Epidermal melanocyte (primary cell): ENCODE measurements at regions not wholly inside any gene's neighbourhood (a gene's known extent, or its start where the extent isn't known, plus 50 kb on each side); places are given as distances from the start of the nearest gene placed in this dataset.

Experiments used
- DNase-seq: peaks from one replicate; pipeline ENCODE4 v3.0.0; 2011; ENCODE audit warnings: low spot score; ENCODE audit not compliant: insufficient read length

- DNase-seq = no peak
Measured at GRCh38 chr2:58991357-58991756, 750.2 kb upstream of the FANCL start.

GRCh38 chr2:58985541-58985940 lies 744.4 kb upstream of the FANCL start:
- no peak for DNase-seq

DNA sequence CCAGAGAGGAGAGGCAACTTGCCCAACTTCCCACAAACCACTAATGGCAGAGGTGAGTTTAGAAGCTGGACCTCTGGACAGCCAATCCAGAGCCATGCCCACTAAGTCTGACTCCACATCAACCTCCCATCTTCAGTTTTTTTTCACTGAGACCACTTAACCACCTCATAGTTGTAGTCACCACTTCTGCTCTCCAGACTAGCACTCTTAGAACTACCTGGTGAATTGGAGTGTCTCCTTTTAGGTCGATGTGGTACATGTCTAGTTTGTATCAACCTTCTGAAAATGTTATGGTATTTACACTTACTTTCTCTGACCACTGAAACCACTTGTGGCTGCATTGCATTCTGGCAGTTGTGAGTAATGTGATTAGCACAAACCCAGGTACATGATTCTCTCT lies 743.6 kb upstream of the FANCL start:
- DNase-seq = no peak

DNA sequence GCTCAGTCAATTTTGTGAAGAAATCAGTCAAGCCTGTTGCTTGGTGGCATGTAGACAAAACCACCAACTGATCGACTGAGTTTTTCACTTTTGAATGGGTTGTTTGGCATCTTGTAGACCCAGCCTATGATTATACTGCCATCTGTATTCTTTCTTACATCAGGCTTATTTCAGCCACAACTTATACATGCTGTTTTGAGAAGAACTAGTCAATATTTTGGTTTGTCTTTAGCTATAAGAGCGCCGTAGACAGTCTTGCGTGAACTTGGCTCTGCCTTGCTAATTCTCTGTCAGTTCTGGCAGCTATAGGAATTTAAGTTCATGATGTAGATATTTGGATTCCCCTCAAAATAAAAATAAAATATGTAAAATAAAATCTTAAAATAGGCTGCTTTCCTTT lies 742.0 kb upstream of the FANCL start:
- no peak for DNase-seq

DNA sequence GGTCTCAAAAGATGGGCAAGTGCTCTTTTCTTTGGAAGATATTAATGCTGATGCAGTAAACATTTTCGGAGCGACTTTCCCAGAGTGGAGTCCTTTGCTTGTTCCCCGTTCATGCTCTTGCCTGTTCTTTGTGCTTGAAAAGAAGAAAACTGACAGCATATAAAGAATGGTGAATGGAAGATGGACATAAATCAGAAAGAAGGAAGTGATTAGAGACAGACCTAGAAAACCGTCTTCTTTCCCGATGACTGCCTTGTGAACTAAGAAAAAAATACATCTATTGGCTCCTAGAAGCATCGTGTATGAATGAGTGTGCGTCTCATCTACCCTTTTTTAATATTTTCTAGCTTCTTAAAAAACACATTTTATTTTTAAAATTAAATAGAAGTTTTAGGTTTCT lies 740.1 kb upstream of the FANCL start:
- DNase-seq = no peak

DNA sequence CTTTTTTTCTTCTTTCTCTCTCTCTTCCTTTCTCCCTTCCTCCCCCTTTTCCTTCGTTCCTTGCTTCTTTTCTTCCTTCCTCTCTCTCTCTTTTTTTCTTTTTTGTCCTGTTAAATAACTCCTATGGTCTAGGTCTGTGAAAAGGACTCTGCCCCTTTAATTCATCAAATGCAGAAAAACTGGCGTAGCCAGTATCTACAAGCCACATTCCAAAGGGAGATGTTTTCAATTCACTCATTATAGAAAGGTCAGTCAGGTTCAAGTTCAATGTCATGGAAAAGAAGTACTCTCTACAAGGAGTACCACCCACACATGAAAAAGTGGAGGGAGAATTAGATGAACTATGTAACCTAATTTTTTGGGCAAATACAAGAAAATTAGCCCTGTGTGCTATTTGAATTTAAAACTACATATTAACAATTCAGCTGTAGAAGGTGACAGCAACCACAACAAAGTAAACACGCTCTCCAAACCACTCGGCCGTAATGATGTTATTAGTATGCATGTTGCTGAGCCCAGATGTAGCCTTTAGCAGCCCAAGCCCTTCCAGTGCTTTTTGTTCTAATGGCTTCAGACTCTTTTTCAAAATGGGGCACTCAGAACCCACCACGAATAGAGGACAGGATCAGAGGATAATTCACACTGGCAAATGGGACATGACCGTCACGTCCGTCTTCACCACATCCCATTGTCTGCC lies 735.4 kb upstream of the FANCL start:
- no peak for DNase-seq

DNA sequence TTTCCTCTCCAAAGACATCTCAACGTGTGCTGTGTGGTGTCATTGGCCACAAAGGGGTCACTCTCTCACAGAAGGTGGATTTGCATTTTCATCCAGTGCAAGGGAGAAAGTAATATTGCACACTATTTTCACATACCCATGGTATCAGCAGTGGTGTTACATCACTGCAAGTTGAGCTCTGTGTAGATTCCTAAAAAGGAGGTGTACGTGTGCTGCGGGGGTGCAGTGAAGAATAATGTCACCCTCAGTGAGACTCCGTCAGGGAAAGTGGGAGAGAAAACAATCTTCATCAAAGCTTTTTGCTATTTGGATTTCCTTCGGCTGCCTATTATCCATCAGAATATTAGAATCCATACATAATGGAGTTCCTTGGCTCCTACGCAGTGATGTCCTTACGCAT lies 733.8 kb upstream of the FANCL start:
- no peak for DNase-seq

DNA sequence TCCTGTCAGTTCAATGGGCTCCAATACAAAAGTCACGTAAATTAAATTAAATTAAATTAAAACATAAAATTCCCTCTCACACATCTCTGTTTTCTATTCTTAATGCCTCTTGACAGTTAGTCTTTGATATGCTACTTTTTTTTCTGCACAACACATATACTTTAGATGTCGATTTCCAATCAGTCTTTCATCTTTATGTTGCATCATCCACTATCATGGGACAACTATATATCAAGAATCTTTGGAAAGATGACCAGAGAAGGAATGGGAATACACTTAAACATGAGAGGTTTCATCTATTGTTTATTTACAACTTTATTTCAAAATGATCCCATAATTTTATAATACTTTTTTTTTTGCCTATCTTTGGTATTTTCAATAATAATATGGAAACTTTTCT lies 733.3 kb upstream of the FANCL start:
- DNase-seq = no peak

DNA sequence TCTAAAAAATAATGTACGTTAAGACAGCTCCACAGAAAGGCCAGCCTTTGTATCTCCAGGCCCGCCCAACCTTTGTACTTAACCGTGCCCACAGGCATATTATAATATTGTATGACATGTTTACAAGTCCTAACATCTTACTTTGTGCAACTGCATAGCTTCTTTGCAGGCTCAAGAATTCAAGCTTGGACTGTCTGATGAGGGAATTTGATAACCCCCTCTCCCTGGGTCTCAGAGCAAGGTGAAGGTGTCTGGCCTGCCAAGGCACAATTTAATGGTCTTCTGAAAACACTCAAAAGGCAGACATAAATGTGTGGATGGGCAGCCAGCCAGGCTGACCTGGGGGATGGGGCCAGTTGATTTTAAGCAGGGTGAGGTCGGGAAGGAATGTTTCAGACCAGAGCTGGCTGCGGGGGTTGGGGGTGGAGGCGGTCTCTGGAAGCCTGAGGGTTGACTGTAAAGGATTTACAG lies 732.7 kb upstream of the FANCL start:
- DNase-seq = no peak

GRCh38 chr2:58972737-58973136 lies 731.6 kb upstream of the FANCL start:
- DNase-seq = no peak

DNA sequence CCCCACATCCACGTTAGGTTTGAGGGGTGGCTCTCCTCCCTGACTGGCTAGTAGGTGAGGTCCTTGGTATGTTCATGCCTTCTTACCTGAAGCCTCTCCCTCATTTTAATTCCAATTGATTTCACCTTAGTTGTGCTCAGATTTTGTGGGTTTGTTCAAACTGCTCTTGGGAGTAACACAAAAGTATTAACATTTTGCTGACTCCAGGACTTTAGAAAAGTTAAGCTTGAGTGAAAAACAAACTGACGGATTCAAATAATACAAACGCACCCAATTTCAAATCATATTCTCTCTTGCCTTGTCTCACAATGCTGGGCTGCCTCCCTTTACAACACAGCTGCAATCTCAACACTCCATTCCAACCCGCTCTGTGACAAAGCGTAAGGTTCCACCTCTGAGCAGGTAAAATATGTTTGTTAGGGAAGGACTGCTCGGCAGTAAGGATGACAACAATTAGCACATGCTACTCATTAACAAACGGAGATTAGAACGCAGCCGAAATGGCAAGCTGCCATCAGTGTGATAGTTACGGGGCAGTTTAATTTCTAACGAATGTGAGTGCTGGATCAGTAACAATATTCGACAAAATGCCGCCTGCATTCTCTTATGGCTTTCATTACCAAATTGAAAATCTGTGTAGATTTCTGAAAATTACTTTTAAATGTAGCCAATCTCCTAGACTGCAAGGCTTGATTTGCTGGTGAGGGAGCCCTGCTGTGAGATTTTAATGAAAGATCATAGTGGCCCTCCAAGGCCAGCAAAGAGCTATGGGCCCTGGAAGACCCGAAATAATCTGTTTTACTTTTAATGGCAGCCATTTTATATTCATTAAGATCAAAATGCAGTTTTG lies 730.6 kb upstream of the FANCL start:
- DNase-seq = no peak

GRCh38 chr2:58970365-58970764 lies 729.2 kb upstream of the FANCL start:
- no peak for DNase-seq

- DNase-seq = no peak
Measured at GRCh38 chr2:58968885-58969284, 727.8 kb upstream of the FANCL start.

- DNase-seq = no peak
Measured at GRCh38 chr2:58967736-58968135, 726.6 kb upstream of the FANCL start.

DNA sequence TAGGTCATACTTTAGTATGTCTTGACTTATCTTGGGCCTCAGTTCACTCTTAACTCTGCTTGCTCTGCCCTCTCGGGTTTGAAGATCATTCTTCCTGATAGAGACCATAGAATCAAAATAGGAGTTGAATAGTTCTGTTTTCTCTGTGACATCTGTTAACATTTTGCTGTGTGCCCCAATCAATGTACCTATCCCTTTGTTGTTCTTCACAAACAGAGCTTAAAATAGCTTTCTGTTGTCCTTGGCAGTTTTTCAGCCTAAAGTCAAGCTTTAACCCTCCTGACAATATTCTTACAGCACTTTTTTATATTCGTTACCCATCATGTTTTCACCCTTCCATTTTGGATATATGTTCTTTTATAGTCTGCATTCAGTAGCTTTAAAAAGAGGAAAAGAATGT lies 724.5 kb upstream of the FANCL start:
- no peak for DNase-seq

DNA sequence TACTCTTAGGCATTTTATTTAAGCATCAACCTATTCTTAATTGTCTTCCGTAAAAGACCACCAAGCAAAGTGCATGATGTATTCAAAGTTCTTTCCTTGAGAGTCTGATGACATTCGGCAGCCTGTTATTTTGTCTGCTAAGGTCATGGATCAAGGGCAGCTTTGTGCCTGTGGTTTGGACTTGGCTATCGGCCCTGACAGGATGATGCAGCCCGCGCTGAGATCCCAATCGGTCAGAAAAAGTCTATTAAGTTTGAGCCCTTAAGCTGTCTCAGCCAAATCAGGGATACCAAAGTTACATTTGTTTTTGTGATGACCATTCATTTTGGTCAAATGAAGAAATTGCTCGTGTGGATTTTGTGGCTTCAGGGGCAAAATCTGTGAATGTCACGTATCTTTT lies 718.9 kb upstream of the FANCL start:
- DNase-seq = no peak

DNA sequence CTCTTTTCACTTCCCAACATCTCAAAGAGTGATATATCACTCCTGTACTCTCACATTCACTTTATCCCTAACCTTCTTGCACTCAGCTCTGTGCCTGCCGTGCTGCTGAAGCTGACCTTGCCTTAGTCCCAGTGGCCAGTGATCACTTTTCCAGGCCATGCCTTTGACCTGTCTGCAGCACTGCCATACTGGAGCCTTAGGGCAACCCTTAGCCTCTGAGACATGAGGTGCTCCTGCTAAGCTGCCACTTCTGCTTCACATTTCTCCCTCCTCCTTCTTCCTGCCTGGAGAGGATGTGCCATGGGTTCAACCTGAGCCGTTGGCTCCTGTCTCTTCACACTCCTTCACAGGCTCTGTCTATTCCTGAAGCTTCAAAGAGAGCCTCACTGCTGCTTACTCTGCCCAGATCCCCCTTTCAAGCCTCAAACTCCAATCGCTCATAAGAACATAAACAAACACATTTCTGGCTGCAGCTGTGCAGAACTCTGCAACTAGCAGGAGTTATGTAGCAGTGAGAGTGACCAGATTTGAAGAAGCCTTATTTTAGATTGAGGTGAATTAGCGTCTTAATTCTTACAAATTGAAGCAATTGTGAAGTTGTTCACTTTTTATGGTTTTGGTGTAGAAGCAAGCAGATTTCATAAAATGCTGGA lies 716.2 kb upstream of the FANCL start:
- DNase-seq = no peak

- no peak for DNase-seq
Measured at GRCh38 chr2:58954880-58955385, 713.8 kb upstream of the FANCL start.

GRCh38 chr2:58951722-58952121 lies 710.6 kb upstream of the FANCL start:
- no peak for DNase-seq

DNA sequence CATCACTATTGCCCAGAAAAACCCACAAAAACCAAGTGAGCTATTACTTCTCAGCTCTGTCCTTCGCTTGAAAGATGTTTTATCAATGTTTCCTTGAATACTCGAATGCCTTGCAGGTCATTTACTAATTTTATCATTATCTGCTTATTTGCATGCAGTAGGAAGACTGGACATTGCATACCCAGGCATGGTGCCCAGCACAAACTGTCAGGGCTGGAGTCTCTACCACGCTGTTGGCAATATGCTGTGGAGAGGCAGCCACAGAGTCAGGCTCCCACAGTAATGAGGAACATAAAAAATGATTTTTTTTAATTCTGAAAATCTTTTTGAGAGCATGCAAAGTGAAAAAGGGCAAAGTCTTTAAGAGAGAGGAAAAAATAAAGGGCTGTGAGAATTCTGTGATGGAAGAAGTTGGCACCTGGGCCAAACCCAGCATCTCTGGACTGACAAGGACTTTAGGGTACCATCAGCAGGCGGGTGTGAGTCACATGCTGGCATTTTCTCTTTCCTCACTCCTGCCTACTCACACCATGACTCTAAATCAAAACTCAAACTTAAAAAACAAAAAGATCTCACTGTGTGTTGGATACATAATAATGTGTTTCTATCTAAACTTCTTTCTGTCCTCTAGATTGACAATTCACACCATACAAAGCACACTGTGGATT lies 709.8 kb upstream of the FANCL start:
- DNase-seq = no peak

DNA sequence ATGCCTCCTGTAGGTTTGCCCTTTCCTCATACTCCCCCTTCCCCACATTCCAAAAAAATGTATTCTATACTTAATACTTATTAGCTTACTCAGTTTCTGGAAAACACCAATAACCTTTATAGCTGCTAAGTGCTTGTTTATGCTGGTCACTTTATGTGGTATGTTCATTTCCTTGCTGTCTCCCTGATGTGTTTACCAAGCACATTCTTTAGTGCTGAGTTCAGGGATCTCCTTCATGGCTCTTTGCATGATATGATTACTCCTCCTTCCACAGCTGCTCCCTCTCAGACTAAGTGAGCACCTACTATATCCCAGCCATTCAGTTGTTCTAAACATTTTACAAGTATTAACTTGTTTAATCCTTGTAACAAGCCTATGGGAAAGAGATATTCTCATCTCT lies 698.3 kb upstream of the FANCL start:
- DNase-seq = no peak

DNA sequence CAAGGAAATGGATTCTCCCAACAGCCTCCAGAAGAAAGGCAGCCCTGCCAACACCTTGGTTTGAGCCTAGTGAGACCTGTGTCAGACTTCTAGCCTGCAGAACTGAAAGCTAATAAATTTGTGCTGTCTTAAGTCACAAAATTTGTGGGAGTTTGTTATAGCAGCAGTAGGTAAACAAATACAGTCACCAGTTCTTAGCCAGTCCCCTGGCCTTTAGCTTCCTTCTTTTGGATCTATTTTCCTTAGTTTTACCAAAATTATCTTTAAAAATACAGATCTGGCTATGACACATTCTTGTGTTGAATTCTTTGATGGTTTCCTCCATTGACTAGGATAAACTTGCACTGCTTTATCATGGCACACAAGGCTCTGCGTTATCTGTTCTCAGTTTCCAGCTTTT lies 697.9 kb upstream of the FANCL start:
- no peak for DNase-seq
